PC-9 (cell line): ENCODE measurements at regions not wholly inside any gene's neighbourhood (a gene's known extent, or its start where the extent isn't known, plus 50 kb on each side); places are given as distances from the start of the nearest gene placed in this dataset.

Experiments used
- BruUV-seq: library from RNA; stranded (reverse); fragments of 400-500 nt; replicated peaks from 2 replicates; lab custom pipeline; 2021; lab: Mats Ljungman, UMichigan
- CTCF ChIA-PET: fragments of 300-600 bp; sonication (Branson Sonifier 250); formaldehyde crosslinking; loops from one replicate; lab custom pipeline; 2022; ENCODE audit warnings: antibody characterized with exemption; lab: Charles Lee
- POLR2A ChIA-PET: fragments of 300-600 bp; sonication (Branson Sonifier 250); formaldehyde crosslinking; loops from one replicate; lab custom pipeline; 2022; ENCODE audit warnings: antibody characterized with exemption; ENCODE audit not compliant: unreplicated experiment; lab: Charles Lee
- DNase-seq, 2 experiments: peaks; one replicate each; pipeline versions ENCODE4 v3.0.0 to v3.0.0-alpha.2; 2015 to 2022; ENCODE audit warnings: mixed read lengths in 1 of 2
- H2AFZ ChIP-seq: fragments of 200-600 bp; sonication (generic); 2 replicates; pipeline ENCODE4 v1.8.1; 2017; ENCODE audit warnings: antibody characterized with exemption
- H3F3A ChIP-seq: fragments of 200-600 bp; sonication (generic); 2 replicates; pipeline ENCODE4 v1.8.1; 2017; ENCODE audit warnings: antibody characterized with exemption, mild to moderate bottlenecking, low read depth; ENCODE audit not compliant: insufficient read depth
- H3K27ac ChIP-seq: fragments of 200-600 bp; sonication (generic); 2 replicates; pipeline ENCODE4 v1.6.1; 2016; ENCODE audit warnings: mixed run types
- H3K27me3 ChIP-seq: fragments of 200-600 bp; sonication (generic); 2 replicates; pipeline ENCODE4 v1.6.1; 2016; ENCODE audit warnings: low read depth, mixed run types; ENCODE audit not compliant: insufficient read depth
- H3K36me3 ChIP-seq: fragments of 200-600 bp; sonication (generic); 2 replicates; pipeline ENCODE4 v1.6.1; 2016; ENCODE audit warnings: low read depth, mixed run types
- H3K4me1 ChIP-seq: fragments of 200-600 bp; sonication (generic); replicated peaks from 2 replicates; pipeline ENCODE4 v1.6.1; 2016; ENCODE audit warnings: mixed run types; ENCODE audit not compliant: insufficient read depth
- H3K4me2 ChIP-seq: fragments of 200-600 bp; sonication (generic); 2 replicates; pipeline ENCODE4 v1.6.1; 2017; ENCODE audit warnings: mixed run types
- H3K4me3 ChIP-seq: fragments of 200-600 bp; sonication (generic); 2 replicates; pipeline ENCODE4 v1.6.1; 2016; ENCODE audit warnings: mixed run types
- H3K79me2 ChIP-seq: fragments of 200-600 bp; sonication (generic); 2 replicates; pipeline ENCODE4 v1.6.1; 2017; ENCODE audit warnings: low read depth, mixed run types
- H3K9me2 ChIP-seq: fragments of 200-600 bp; sonication (generic); 2 replicates; pipeline ENCODE4 v1.8.1; 2017; ENCODE audit warnings: mild to moderate bottlenecking; ENCODE audit not compliant: insufficient read depth
- H3K9me3 ChIP-seq: fragments of 200-600 bp; sonication (generic); 2 replicates; pipeline ENCODE4 v1.8.1; 2016; ENCODE audit warnings: low read depth; ENCODE audit not compliant: insufficient read depth
- H4K20me1 ChIP-seq: fragments of 200-600 bp; sonication (generic); 2 replicates; pipeline ENCODE4 v1.8.1; 2017; ENCODE audit not compliant: insufficient read depth
- EZH2 ChIP-seq: fragments of 200-600 bp; sonication (generic); IDR thresholded peaks from 2 replicates; pipeline ENCODE4 v1.8.0; 2017; ENCODE audit warnings: antibody characterized with exemption, low read depth
- intact Hi-C: fragments of 100-400 bp; cut with micrococcal nuclease; formaldehyde crosslinking; loops from one replicate; pipeline ENCODE4 v1.10.0; 2022; ENCODE audit not compliant: unreplicated experiment
- TF ChIP-seq, protein P1 (sequence below): fragments of 200-600 bp; sonication (generic); conservative IDR thresholded peaks from 2 replicates; pipeline ENCODE4 v1.6.1; 2017; ENCODE audit warnings: mixed run types, antibody characterized with exemption, mild to moderate bottlenecking, moderate library complexity

GRCh38 chr4:10181745-10182445 lies 65.3 kb upstream of the WDR1 start:
- Histone ChIP-seq H3K9me2 (no peaks in the 10 kb centered on the region), H2AFZ (no peak overlapping the region), H3K79me2 (no peaks in the 10 kb centered on the region), H3K36me3 (no peaks in the 10 kb centered on the region), H3F3A (no peaks in the 10 kb centered on the region), H4K20me1 (no peaks in the 10 kb centered on the region), H3K27me3 (no peaks in the 10 kb centered on the region), H3K27ac (no peak overlapping the region), H3K9me3 (no peaks in the 10 kb centered on the region), H3K4me3 (no peak overlapping the region), H3K4me2 (no peak overlapping the region), H3K4me1 (no peaks in the 10 kb centered on the region)
- TF ChIP-seq, protein P1, sequence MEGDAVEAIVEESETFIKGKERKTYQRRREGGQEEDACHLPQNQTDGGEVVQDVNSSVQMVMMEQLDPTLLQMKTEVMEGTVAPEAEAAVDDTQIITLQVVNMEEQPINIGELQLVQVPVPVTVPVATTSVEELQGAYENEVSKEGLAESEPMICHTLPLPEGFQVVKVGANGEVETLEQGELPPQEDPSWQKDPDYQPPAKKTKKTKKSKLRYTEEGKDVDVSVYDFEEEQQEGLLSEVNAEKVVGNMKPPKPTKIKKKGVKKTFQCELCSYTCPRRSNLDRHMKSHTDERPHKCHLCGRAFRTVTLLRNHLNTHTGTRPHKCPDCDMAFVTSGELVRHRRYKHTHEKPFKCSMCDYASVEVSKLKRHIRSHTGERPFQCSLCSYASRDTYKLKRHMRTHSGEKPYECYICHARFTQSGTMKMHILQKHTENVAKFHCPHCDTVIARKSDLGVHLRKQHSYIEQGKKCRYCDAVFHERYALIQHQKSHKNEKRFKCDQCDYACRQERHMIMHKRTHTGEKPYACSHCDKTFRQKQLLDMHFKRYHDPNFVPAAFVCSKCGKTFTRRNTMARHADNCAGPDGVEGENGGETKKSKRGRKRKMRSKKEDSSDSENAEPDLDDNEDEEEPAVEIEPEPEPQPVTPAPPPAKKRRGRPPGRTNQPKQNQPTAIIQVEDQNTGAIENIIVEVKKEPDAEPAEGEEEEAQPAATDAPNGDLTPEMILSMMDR = no peak
- POLR2A ChIA-PET = no interaction called here
- CTCF ChIA-PET = no interaction called here
- intact Hi-C loops = no loop called here
- BruUV-seq = no TSS peak
- DNase-seq = no peak

- intact Hi-C loops = no loop called here
- Histone ChIP-seq H3K4me2 (no peak overlapping the region), H3K27ac (no peak overlapping the region), H3F3A (no peaks in the 10 kb centered on the region), H3K36me3 (no peaks in the 10 kb centered on the region), H3K9me2 (no peaks in the 10 kb centered on the region), H3K4me1 (no peaks in the 10 kb centered on the region), H3K9me3 (no peaks in the 10 kb centered on the region), H2AFZ (no peak overlapping the region), H3K27me3 (no peaks in the 10 kb centered on the region), H3K4me3 (no peak overlapping the region), H3K79me2 (no peaks in the 10 kb centered on the region), H4K20me1 (no peaks in the 10 kb centered on the region)
- no TSS peak for BruUV-seq
- ChIA-PET POLR2A (no interaction called here), CTCF (no interaction called here)
- no peak for DNase-seq
- no peak for TF ChIP-seq EZH2
- TF ChIP-seq, protein P1 = no peak
Measured at GRCh38 chr4:10180927-10181744, 64.5 kb upstream of the WDR1 start.

- no peaks in the 10 kb centered on the region for H3K9me2 ChIP-seq
- TF ChIP-seq, protein P1 = no peak
- TF ChIP-seq EZH2 = no peak
- H3K4me1 ChIP-seq = no peaks in the 10 kb centered on the region
- no peaks in the 10 kb centered on the region for H3K9me3 ChIP-seq
- H3K27me3 ChIP-seq = no peaks in the 10 kb centered on the region
- no TSS peak for BruUV-seq
- ChIA-PET POLR2A (no interaction called here), CTCF (no interaction called here)
- H3K36me3 ChIP-seq = no peaks in the 10 kb centered on the region
- H3K79me2 ChIP-seq = no peaks in the 10 kb centered on the region
- H3K4me3 ChIP-seq = no peak overlapping the region
- H4K20me1 ChIP-seq = no peaks in the 10 kb centered on the region
- H3K27ac ChIP-seq = no peak overlapping the region
- intact Hi-C loops = no loop called here
- H3F3A ChIP-seq = no peaks in the 10 kb centered on the region
- no peak for DNase-seq
- no peak overlapping the region for H3K4me2 ChIP-seq
- H2AFZ ChIP-seq = no peak overlapping the region
Measured at GRCh38 chr4:10180603-10180926, 64.0 kb upstream of the WDR1 start.
